ENCODE measurements at regions not wholly inside any gene's neighbourhood (a gene's known extent, or its start where the extent isn't known, plus 50 kb on each side); places are given as distances from the start of the nearest gene placed in this dataset.
"Not testable (repeated sequence)": the region's sequence is repeated elsewhere in the genome, so short reads cannot be mapped to it uniquely, and the experiment has no call there.

- intact Hi-C loops (cut with DNase I; ENCODE audit: low total_unique reads); H3K4me3 ChIP-seq; H3K27me3 ChIP-seq; DNase-seq; H3K27ac ChIP-seq; H3K9me3 ChIP-seq; H3K36me3 ChIP-seq; H3K4me1 ChIP-seq: not testable (repeated sequence)
Observed at GRCh38 chr9:40942730-40943129, 185.8 kb downstream of the FOXD4L6 start.

GRCh38 chr9:40939888-40940209 lies 188.6 kb downstream of the FOXD4L6 start:
- H3K9me3 ChIP-seq; H3K36me3 ChIP-seq; intact Hi-C loops (cut with DNase I; ENCODE audit: low total_unique reads); H3K27ac ChIP-seq; H3K4me1 ChIP-seq; DNase-seq; H3K27me3 ChIP-seq; H3K4me3 ChIP-seq: not testable (repeated sequence)

GRCh38 chr9:40939201-40939887 lies 189.1 kb downstream of the FOXD4L6 start:
- DNase-seq; H3K36me3 ChIP-seq; H3K4me1 ChIP-seq; H3K27me3 ChIP-seq; H3K4me3 ChIP-seq; H3K27ac ChIP-seq; H3K9me3 ChIP-seq; intact Hi-C loops (cut with DNase I; ENCODE audit: low total_unique reads): not testable (repeated sequence)

GRCh38 chr9:40935336-40935735 lies 193.1 kb downstream of the FOXD4L6 start:
- Histone ChIP-seq H3K4me3 (no peak overlapping the region), H3K4me1 (no peaks in the 10 kb centered on the region), H3K27me3 (no peaks in the 10 kb centered on the region), H3K36me3 (no peaks in the 10 kb centered on the region), H3K9me3 (peaks cover 0 to 20% of the 10 kb centered on the region in 2 donors), H3K27ac (no peak overlapping the region)
- no peak for DNase-seq
- intact Hi-C loops (cut with DNase I; ENCODE audit: low total_unique reads) = no loop called here
- TF ChIP-seq CTCF (IDR thresholded peaks at IDR 0.05) (no peak), POLR2A (IDR thresholded peaks at IDR 0.05) (no peak)

- H3K4me3 ChIP-seq; DNase-seq; H3K4me1 ChIP-seq; H3K27ac ChIP-seq; H3K36me3 ChIP-seq; intact Hi-C loops (cut with DNase I; ENCODE audit: low total_unique reads); H3K27me3 ChIP-seq: not testable (repeated sequence)
- peaks cover 0 to 27% of the 10 kb centered on the region in 2 donors for H3K9me3 ChIP-seq
Observed at GRCh38 chr9:40934480-40934879, 194.0 kb downstream of the FOXD4L6 start.

- intact Hi-C loops (cut with DNase I; ENCODE audit: low total_unique reads); DNase-seq: not testable (repeated sequence)
- peaks cover 0 to 60% of the 10 kb centered on the region in 2 donors for H3K9me3 ChIP-seq
Observed at GRCh38 chr9:40930426-40930825, 198.1 kb downstream of the FOXD4L6 start.

GRCh38 chr9:40929488-40929845 lies 199.0 kb downstream of the FOXD4L6 start:
- H3K27me3 ChIP-seq; H3K4me1 ChIP-seq; H3K4me3 ChIP-seq; intact Hi-C loops (cut with DNase I; ENCODE audit: low total_unique reads); DNase-seq; H3K27ac ChIP-seq; H3K36me3 ChIP-seq: not testable (repeated sequence)
- peaks cover 0 to 62% of the 10 kb centered on the region in 2 donors for H3K9me3 ChIP-seq

More at GRCh38 chr9:40930426-40930825, 198.1 kb downstream of the FOXD4L6 start:
- H3K4me3 ChIP-seq, H3K4me1 ChIP-seq, H3K36me3 ChIP-seq, H3K27me3 ChIP-seq, H3K27ac ChIP-seq: not testable (repeated sequence)

- no peaks in the 10 kb centered on the region for H3K36me3 ChIP-seq
- no peak for DNase-seq
- intact Hi-C loops (cut with DNase I; ENCODE audit: low total_unique reads) = no loop called here
- no peaks in the 10 kb centered on the region for H3K4me1 ChIP-seq
- no peak for TF ChIP-seq CTCF (IDR thresholded peaks at IDR 0.05)
- TF ChIP-seq POLR2A (IDR thresholded peaks at IDR 0.05) = no peak
- peaks cover 0 to 61% of the 10 kb centered on the region in 2 donors for H3K9me3 ChIP-seq
- no peaks in the 10 kb centered on the region for H3K27me3 ChIP-seq
- no peak overlapping the region for H3K27ac ChIP-seq
- H3K4me3 ChIP-seq = no peak overlapping the region
Observed at GRCh38 chr9:40928803-40929487, 199.5 kb downstream of the FOXD4L6 start.
